ENCODE measurements at regions not wholly inside any gene's neighbourhood (a gene's known extent, or its start where the extent isn't known, plus 50 kb on each side); places are given as distances from the start of the nearest gene placed in this dataset.
A peak's percentile ranks its signal among the peaks of the same experiment; 100 is the strongest.

GRCh38 chr20:4369119-4369797 lies 120.2 kb upstream of the ADRA1D start:
- intact Hi-C loops (cut with micrococcal nuclease; ENCODE audit: unreplicated experiment) (no loop called here), in situ Hi-C loops (cut with MboI) (no loop called here)
- Histone ChIP-seq H3K36me3 (ENCODE audit: control insufficient read depth in 2 of 2, insufficient read depth in 2 of 2, low read length in 1 of 2) (no peaks in the 10 kb centered on the region), H3K4me1 (ENCODE audit: control insufficient read depth, insufficient read depth, low read length) (peaks cover 4% of the 10 kb centered on the region; the same call in 1 of the 2 replicates), H2AFZ (ENCODE audit: control insufficient read depth, low read depth, low read length) (peak overlapping the region; percentile 85), H3K4me3 (no peak overlapping the region), H3K9ac (ENCODE audit: control insufficient read depth, insufficient read depth, low read length) (no peak overlapping the region), H4K20me1 (ENCODE audit: control insufficient read depth, insufficient read depth) (no peaks in the 10 kb centered on the region), H3K27ac (ENCODE audit: control insufficient read depth, insufficient read depth) (peak overlapping the region; percentile 4; the same call in 1 of the 2 replicates), H3K9me3 (replicated peaks; ENCODE audit: control insufficient read depth, insufficient read depth, low read length) (no peaks in the 10 kb centered on the region; the same call in 2 of the 3 replicates), H3K4me2 (ENCODE audit: control insufficient read depth, insufficient read depth) (peak overlapping the region; percentile 17; the same call in 1 of the 2 replicates), H3K79me2 (ENCODE audit: control insufficient read depth, insufficient read depth, low read length) (no peaks in the 10 kb centered on the region), H3K27me3 (replicated peaks in 1 of 2; ENCODE audit: control insufficient read depth in 2 of 2, insufficient read depth in 2 of 2, low read length in 1 of 2) (no peaks in the 10 kb centered on the region)
- POLR2A ChIA-PET = interaction anchor here (0.5 kb wide), 1 partner anchor 1529 kb away, joined by 6 read pairs; no protein-coding TSS in a partner anchor
- SMC1A ChIA-PET (ENCODE audit: uncharacterized antibody, unreplicated experiment) = interaction anchor here (0.6 kb wide), 2 partner anchors 11 to 668 kb away, joined by 3 read pairs; no protein-coding TSS in a partner anchor
- 42% methylated on average over 2 of the region's 2 CpGs for WGBS (ENCODE audit: insufficient coverage, insufficient replicate concordance, low lambda C conversion rate, missing lambda C conversion rate)
- ATAC-seq = no peak
- CTCF ChIA-PET = no interaction called here
- RAD21 ChIA-PET (ENCODE audit: unreplicated experiment) = no interaction called here
- no TSS peak for BruUV-seq (replicated peaks)
- no peak for FAIRE-seq
- no peak for DNase-seq (ENCODE audit: low read depth, low spot score)
- TF ChIP-seq BMI1 (IDR thresholded peaks at IDR 0.05; ENCODE audit: borderline replicate concordance) = no peak
- TF ChIP-seq ASH2L (IDR thresholded peaks at IDR 0.05; ENCODE audit: borderline replicate concordance, low read depth) = no peak
- TF ChIP-seq SIN3A (IDR thresholded peaks at IDR 0.05; ENCODE audit: low read depth, low read length) = no peak
- TF ChIP-seq HDAC2 (IDR thresholded peaks at IDR 0.05) = no peak
- no peak for TF ChIP-seq USF1 (IDR thresholded peaks at IDR 0.05; ENCODE audit: borderline replicate concordance, extremely low read length, insufficient read depth, low read depth, low read length)
- TF ChIP-seq STAT3 (IDR thresholded peaks at IDR 0.05; ENCODE audit: low read depth, low read length) = no peak
- TF ChIP-seq SKIL (IDR thresholded peaks at IDR 0.05; ENCODE audit: low read depth, poor library complexity, severe bottlenecking) = no peak
- TF ChIP-seq SMC3 (IDR thresholded peaks at IDR 0.05; ENCODE audit: borderline replicate concordance, low read length) = no peak
- TF ChIP-seq MXI1 (IDR thresholded peaks at IDR 0.05; ENCODE audit: low read depth, low read length) = no peak
- no peak for TF ChIP-seq RELB (IDR thresholded peaks at IDR 0.05; ENCODE audit: low read depth)
- no peak for TF ChIP-seq TAF1 (IDR thresholded peaks at IDR 0.05; ENCODE audit: borderline replicate concordance, low read depth, low read length)
- no peak for TF ChIP-seq NFYB (IDR thresholded peaks at IDR 0.05; ENCODE audit: insufficient read depth, low read depth, low read length)
- no peak for TF ChIP-seq HDGF (IDR thresholded peaks at IDR 0.05)
- TF ChIP-seq NR2C1 (IDR thresholded peaks at IDR 0.05) = no peak
- TF ChIP-seq EP300 (IDR thresholded peaks at IDR 0.05; ENCODE audit: borderline replicate concordance in 1 of 2, control insufficient read depth in 1 of 2, low read depth in 2 of 2, low read length in 2 of 2) = no peak
- no peak for TF ChIP-seq MEF2B (IDR thresholded peaks at IDR 0.05; ENCODE audit: partially characterized antibody, poor library complexity, severe bottlenecking)
- TF ChIP-seq CHD4 (IDR thresholded peaks at IDR 0.05) = no peak
- no peak for TF ChIP-seq SMAD1 (IDR thresholded peaks at IDR 0.05; ENCODE audit: low read depth, partially characterized antibody)

Measured in GM12878 (cell line).